ENCODE measurements at regions not wholly inside any gene's neighbourhood (a gene's known extent, or its start where the extent isn't known, plus 50 kb on each side); places are given as distances from the start of the nearest gene placed in this dataset.

- Histone ChIP-seq H3K79me2 (ENCODE audit: insufficient read depth, low read length) (no peaks in the 10 kb centered on the region), H3K9me2 (ENCODE audit: insufficient read depth) (no peaks in the 10 kb centered on the region), H3K27ac (ENCODE audit: low read depth, low read length) (no peak overlapping the region), H3K36me3 (ENCODE audit: control insufficient read depth in 1 of 2, insufficient read depth in 2 of 2, low read length in 2 of 2) (no peaks in the 10 kb centered on the region), H3K4me1 (ENCODE audit: control insufficient read depth in 1 of 2, insufficient read depth in 2 of 2, low read length in 2 of 2) (peaks cover 6% of the 10 kb centered on the region in 2 experiments), H4K20me1 (ENCODE audit: insufficient read depth) (no peaks in the 10 kb centered on the region), H3K27me3 (ENCODE audit: insufficient read depth, low read length) (no peaks in the 10 kb centered on the region), H3K4me3 (replicated peaks in 1 of 2; ENCODE audit: low read depth in 1 of 2, low read length in 2 of 2) (no peak overlapping the region), H3K9ac (ENCODE audit: low read length) (no peak overlapping the region), H2AFZ (ENCODE audit: low read depth, low read length, poor library complexity, severe bottlenecking) (no peak overlapping the region), H3K9me3 (ENCODE audit: control insufficient read depth in 1 of 2, insufficient read depth in 1 of 2, low read depth in 1 of 2, low read length in 2 of 2) (peaks cover 0 to 9% of the 10 kb centered on the region in 2 experiments; a peak in 1 of 4 replicates), H3K4me2 (ENCODE audit: low read length) (no peak overlapping the region)
- ChIA-PET CTCF (no interaction called here), RAD21 (ENCODE audit: low non-redundant PET in 1 of 2, low total read pairs in 2 of 2, uncharacterized antibody in 2 of 2, unreplicated experiment in 2 of 2) (no interaction called here), POLR2A (no interaction called here)
- BruUV-seq (replicated peaks) = no TSS peak
- intact Hi-C loops (cut with micrococcal nuclease) = no loop called here
- no peak for TF ChIP-seq REST (IDR thresholded peaks at IDR 0.05; ENCODE audit: low read depth)
- TF ChIP-seq CTCF (IDR thresholded peaks at IDR 0.05 in 2 of 3, conservative IDR thresholded peaks at IDR 0.05 in 1 of 3; ENCODE audit: borderline replicate concordance in 1 of 3, insufficient read depth in 1 of 3, low read depth in 2 of 3, low read length in 2 of 3) = no peak
- no peak for TF ChIP-seq EZH2 (IDR thresholded peaks at IDR 0.05)
- no peak for TF ChIP-seq FOSL1 (IDR thresholded peaks at IDR 0.05; ENCODE audit: low read depth)
- no peak for ATAC-seq
- DNase-seq (ENCODE audit: low read depth, low spot score) = no peak
Observed at GRCh38 chr5:176711883-176712282, 64.6 kb downstream of the TSPAN17 start.

Data from HCT116 (cell line).